Coronary artery (tissue), 2 donors: ENCODE measurements at regions not wholly inside any gene's neighbourhood (a gene's known extent, or its start where the extent isn't known, plus 50 kb on each side); places are given as distances from the start of the nearest gene placed in this dataset.

ENCODE experiments used
- DNase-seq: peaks from one replicate; pipeline ENCODE4 v3.0.0-alpha.2; 2017; ENCODE audit warnings: low spot score
- H3K27ac ChIP-seq, 2 donors: fragments of 200-600 bp; sonication (generic); one replicate each; pipeline ENCODE4 v1.5.1; 2016 to 2019
- H3K4me3 ChIP-seq: fragments of 200-600 bp; sonication (generic); 2 replicates; pipeline ENCODE4 v1.5.1; 2016; ENCODE audit warnings: mild to moderate bottlenecking, moderate library complexity
- TF ChIP-seq, protein P1 (sequence below): fragments of 200-600 bp; sonication (generic); IDR thresholded peaks from one replicate; pipeline ENCODE4 v1.5.1; 2019; ENCODE audit warnings: antibody characterized with exemption

DNA sequence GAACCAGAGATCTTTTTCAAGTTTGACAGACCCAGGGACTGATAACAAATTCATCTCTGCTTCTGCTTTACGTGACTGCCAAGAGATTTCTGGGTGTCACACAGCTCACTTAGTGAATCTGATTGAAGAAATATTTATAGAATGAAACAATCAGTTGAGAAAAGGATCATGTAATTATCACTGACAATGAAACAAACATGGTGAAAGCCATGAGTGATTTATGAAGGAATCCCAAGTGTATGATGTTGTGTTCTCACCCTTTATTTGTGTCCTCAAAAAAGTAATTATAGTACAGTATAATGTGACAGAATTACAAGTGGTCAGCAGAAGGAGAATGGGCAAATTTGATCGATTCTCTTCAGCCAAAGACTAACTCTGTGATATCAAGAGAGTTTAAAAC, 177.3 kb downstream of the BMP4 start:
- Histone ChIP-seq H3K4me3 (no peak overlapping the region), H3K27ac (no peak overlapping the region)
- TF ChIP-seq, protein P1, sequence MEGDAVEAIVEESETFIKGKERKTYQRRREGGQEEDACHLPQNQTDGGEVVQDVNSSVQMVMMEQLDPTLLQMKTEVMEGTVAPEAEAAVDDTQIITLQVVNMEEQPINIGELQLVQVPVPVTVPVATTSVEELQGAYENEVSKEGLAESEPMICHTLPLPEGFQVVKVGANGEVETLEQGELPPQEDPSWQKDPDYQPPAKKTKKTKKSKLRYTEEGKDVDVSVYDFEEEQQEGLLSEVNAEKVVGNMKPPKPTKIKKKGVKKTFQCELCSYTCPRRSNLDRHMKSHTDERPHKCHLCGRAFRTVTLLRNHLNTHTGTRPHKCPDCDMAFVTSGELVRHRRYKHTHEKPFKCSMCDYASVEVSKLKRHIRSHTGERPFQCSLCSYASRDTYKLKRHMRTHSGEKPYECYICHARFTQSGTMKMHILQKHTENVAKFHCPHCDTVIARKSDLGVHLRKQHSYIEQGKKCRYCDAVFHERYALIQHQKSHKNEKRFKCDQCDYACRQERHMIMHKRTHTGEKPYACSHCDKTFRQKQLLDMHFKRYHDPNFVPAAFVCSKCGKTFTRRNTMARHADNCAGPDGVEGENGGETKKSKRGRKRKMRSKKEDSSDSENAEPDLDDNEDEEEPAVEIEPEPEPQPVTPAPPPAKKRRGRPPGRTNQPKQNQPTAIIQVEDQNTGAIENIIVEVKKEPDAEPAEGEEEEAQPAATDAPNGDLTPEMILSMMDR, result no peak
- no peak for DNase-seq

DNA sequence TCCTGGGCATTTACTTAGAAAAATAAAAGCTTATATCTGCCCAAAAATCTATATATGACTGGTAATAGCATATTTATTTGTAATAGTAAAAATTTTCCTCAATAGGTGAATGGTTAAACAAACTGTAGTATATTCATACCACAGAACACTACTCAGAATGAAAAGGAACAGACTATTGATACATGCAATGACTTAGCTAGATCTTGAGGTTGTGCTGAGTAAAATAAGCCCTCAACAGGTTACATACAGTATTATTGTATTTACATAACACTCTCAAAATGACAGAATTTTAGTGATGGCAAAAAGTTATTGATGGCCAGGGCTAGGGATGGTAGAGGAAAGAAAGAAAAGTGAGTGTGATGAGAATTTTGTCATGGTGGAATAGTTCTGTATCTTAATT, 178.4 kb downstream of the BMP4 start:
- TF ChIP-seq, protein P1, result no peak
- Histone ChIP-seq H3K4me3 (no peak overlapping the region), H3K27ac (no peak overlapping the region)
- no peak for DNase-seq

DNA sequence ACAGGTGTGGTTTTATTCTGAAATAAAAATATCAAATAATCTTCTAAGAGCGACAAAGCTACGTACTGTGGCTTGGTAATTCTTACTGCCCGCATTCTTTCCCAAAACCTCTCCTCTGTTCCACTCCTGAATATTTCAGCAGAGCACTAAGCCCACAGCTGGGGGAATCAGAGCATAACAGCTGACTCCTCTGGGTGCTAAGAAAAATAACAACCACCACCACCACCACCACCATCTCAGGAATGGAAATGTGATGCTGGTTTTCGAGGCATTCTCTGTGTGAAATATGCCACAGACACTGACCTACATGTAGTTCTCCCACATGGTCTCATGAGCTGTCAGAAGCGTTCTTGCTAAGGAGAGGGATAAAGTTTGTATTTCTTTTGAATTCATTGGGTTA, 183.7 kb downstream of the BMP4 start:
- H3K27ac ChIP-seq, result no peak overlapping the region
- TF ChIP-seq, protein P1, result no peak
- H3K4me3 ChIP-seq, result no peak overlapping the region
- DNase-seq, result no peak

DNA sequence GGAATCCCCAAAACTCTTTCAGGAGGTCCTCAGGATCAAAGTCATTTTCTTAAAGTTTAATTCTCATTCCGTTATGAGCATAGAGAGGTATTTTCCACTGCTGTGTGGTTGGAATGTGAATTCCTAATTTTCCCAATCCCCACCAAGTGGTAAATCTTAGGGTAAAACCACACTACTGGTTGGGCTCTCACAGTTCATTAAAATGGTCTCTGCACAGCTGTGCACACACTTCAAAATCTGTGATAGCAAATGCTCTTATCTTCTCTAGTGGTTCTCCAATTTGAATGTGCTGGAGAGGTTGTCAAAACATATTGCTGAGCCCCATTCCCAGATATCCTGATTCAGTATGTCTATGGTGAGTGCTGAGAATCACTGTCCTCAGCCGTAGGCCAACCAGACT, 189.1 kb downstream of the BMP4 start:
- DNase-seq, result no peak
- H3K4me3 ChIP-seq, result no peak overlapping the region
- H3K27ac ChIP-seq, result no peak overlapping the region
- TF ChIP-seq, protein P1, result no peak

DNA sequence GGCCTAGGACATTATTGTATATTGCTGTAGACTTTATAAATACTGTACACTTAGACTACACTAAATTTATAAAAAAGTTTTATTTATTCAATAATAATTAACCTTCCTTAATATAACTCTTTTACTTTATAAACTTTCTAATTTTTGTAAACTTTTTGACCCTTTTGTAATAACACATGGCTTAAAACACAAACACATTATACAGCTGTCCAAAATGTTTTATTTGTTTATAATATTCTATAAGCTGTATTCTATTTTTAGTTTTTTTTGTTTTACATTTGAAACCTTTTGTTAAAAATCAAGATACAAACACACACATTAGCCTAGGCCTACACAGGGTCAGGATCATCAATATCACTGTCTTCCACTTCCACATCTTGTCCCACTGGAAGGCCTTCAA, 190.0 kb downstream of the BMP4 start:
- TF ChIP-seq, protein P1, result no peak
- no peak for DNase-seq
- Histone ChIP-seq H3K4me3 (no peak overlapping the region), H3K27ac (no peak overlapping the region)

DNA sequence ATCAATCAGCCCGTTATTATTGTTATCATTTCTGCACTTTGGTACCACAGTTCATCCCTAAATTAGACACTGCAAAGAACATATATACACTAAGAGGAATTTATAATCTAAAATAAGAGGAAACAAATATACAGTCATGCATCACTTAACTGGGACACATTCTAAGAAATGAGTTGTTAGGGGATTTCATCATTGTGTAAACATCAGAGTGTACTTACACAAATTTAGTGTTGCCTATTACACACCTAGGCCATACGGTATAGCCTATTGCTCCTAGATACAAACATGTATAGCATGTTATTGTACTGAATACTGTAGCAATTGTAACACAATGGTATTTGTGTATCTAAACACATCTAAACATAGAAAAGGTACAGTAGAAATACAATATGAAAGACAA, 190.5 kb downstream of the BMP4 start:
- Histone ChIP-seq H3K27ac (no peak overlapping the region), H3K4me3 (no peak overlapping the region)
- TF ChIP-seq, protein P1, result no peak
- no peak for DNase-seq

DNA sequence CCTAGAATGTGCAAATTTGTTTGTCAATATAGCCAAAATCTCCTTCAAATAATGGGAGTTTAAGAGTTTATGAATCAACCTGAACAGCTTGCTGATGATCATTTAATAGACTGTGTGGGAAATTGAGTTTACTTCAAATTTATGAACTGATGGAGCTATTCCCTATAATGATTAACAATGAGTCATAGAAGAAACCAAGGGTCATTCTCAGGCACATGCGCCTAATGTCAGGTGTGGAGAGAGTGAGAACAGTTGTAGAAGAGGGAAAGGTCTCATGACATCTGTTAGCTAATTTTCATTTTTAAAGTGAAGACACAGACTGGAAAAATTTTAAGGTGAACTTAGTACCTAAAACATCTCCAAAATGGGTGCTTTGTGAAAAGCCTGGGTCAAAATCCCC, 191.8 kb downstream of the BMP4 start:
- no peak for DNase-seq
- Histone ChIP-seq H3K4me3 (no peak overlapping the region), H3K27ac (no peak overlapping the region)
- TF ChIP-seq, protein P1, result no peak
